ENCODE measurements at regions not wholly inside any gene's neighbourhood (a gene's known extent, or its start where the extent isn't known, plus 50 kb on each side); places are given as distances from the start of the nearest gene placed in this dataset.

DNA sequence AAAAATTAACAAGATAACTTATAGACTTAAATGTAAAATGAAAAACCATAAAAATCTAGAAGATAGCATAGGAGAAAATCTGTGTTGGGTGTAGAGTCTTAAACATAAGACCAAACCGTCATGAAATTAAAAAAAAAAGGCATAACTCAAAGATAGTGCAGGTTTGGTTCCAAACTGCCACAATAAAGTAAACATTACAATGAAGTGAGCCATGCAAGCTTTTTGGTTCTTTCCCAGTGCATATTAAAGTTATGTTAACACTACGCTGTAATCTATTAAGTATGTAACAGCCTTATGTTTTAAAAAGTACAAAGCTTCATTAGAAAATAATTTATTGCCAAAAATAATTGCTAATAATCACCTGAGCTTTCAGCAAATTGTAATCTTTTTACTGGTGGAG, 1366.5 kb upstream of the LRRTM3 start:
- TF ChIP-seq, protein P1, sequence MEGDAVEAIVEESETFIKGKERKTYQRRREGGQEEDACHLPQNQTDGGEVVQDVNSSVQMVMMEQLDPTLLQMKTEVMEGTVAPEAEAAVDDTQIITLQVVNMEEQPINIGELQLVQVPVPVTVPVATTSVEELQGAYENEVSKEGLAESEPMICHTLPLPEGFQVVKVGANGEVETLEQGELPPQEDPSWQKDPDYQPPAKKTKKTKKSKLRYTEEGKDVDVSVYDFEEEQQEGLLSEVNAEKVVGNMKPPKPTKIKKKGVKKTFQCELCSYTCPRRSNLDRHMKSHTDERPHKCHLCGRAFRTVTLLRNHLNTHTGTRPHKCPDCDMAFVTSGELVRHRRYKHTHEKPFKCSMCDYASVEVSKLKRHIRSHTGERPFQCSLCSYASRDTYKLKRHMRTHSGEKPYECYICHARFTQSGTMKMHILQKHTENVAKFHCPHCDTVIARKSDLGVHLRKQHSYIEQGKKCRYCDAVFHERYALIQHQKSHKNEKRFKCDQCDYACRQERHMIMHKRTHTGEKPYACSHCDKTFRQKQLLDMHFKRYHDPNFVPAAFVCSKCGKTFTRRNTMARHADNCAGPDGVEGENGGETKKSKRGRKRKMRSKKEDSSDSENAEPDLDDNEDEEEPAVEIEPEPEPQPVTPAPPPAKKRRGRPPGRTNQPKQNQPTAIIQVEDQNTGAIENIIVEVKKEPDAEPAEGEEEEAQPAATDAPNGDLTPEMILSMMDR (IDR thresholded peaks at IDR 0.05) = no peak
- DNase-seq (no peak), ATAC-seq (ENCODE audit: low read depth) (no peak)
- ChIA-PET CTCF (no interaction called here), POLR2A (no interaction called here)
- intact Hi-C loops (cut with micrococcal nuclease) = no loop called here
- H3K27ac Mint-ChIP-seq = no peak overlapping the region
- H3K9me3 Mint-ChIP-seq = peaks cover 12% of the 10 kb centered on the region
- H3K4me1 Mint-ChIP-seq = no peaks in the 10 kb centered on the region
- H3K27me3 Mint-ChIP-seq = no peaks in the 10 kb centered on the region
- H3K4me3 Mint-ChIP-seq = no peak overlapping the region
- no peaks in the 10 kb centered on the region for H3K36me3 Mint-ChIP-seq (ENCODE audit: low read depth)

DNA sequence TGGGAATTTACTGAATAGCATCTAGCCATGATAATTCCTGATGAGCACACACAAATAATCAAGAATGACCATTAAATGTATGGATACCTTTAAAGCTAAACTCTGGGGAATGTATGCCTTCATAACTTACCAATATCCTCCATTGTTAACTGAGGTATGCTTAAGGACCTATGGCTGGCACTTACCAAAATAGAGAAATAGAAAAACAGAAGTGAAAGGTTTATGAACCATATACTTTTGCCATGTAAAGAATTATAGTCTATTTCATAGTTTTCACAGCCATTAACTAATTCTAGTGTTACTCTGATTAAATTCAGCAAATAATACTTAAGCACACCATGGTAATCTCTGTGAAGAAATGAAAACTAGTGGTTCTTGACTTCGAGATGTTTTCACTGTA, 1360.6 kb upstream of the LRRTM3 start:
- H3K27me3 Mint-ChIP-seq = no peaks in the 10 kb centered on the region
- TF ChIP-seq, protein P1 (IDR thresholded peaks at IDR 0.05) = no peak
- ATAC-seq (ENCODE audit: low read depth) (no peak), DNase-seq (no peak)
- no peak overlapping the region for H3K27ac Mint-ChIP-seq
- ChIA-PET CTCF (no interaction called here), POLR2A (no interaction called here)
- H3K4me1 Mint-ChIP-seq = no peaks in the 10 kb centered on the region
- no peaks in the 10 kb centered on the region for H3K36me3 Mint-ChIP-seq (ENCODE audit: low read depth)
- peaks cover 5% of the 10 kb centered on the region for H3K9me3 Mint-ChIP-seq
- intact Hi-C loops (cut with micrococcal nuclease) = no loop called here
- H3K4me3 Mint-ChIP-seq = no peak overlapping the region

DNA sequence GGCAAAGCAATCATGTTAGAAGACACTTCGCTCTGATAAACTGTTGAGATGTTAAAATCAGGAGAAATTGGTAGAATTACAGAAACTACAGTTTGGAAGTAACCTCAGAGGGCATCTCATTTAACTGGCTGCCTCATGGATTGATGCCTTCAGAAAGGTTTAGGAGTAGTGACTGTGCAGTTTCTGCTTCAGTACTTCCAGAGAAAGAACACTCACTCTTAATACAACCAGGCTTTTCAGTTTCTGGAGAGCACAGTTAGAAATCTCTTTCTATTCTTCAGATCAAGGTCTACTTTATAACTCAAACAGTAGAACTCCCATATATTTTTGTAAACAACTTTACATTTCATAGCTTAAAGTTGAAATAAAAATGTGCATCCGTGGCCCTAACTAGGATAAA, 1358.9 kb upstream of the LRRTM3 start:
- H3K4me1 Mint-ChIP-seq = no peaks in the 10 kb centered on the region
- peaks cover 5% of the 10 kb centered on the region for H3K9me3 Mint-ChIP-seq
- TF ChIP-seq, protein P1 (IDR thresholded peaks at IDR 0.05) = no peak
- no peak overlapping the region for H3K27ac Mint-ChIP-seq
- no peak overlapping the region for H3K4me3 Mint-ChIP-seq
- no peaks in the 10 kb centered on the region for H3K36me3 Mint-ChIP-seq (ENCODE audit: low read depth)
- CTCF ChIA-PET = no interaction called here
- no peaks in the 10 kb centered on the region for H3K27me3 Mint-ChIP-seq
- intact Hi-C loops (cut with micrococcal nuclease) = no loop called here
- POLR2A ChIA-PET = no interaction called here
- DNase-seq (no peak), ATAC-seq (ENCODE audit: low read depth) (no peak)

DNA sequence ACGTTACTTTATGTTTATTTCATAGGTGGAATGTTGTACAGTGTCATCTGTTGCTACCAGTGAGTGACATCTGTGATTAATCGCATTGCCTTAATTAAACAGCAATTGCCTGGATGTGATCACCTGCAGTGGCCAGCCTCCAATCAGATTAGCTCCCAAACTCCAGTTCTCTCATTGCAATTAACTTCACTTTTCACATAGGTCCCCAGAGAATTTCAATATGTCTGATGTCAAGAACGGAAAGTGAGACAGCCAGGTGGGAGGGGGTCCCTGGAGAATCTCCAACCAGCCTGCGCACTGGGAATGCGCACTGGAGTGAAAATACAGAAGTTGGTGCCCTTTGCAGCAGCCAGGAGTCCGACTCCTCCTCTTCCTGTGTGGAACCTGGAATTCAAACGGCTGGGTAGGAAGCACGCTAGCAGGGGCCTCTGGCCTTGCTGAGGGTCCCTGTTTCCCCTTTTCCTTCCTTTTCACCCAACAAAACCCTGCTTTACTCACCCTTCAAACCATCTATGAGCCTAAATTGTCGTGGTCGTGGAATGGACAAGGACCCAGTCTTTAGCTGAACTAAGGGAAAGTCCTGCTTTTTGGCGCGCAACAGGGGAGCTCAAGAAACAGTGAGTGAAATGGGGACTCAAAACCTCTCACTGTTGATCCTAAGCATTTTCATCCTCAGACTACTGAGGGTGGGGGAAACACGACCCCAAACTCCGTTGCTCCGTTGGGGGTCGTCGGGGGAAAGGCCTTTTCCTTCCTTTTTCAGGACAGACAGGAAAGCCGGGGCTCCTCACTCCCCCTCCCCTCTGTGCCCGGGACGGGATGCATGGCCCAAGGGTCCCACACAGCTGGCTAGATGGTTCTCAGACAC, 1355.5 kb upstream of the LRRTM3 start:
- Mint-ChIP-seq H3K27me3 (no peaks in the 10 kb centered on the region), H3K36me3 (ENCODE audit: low read depth) (no peaks in the 10 kb centered on the region), H3K27ac (no peak overlapping the region), H3K9me3 (peaks cover 3% of the 10 kb centered on the region), H3K4me1 (no peaks in the 10 kb centered on the region), H3K4me3 (no peak overlapping the region)
- intact Hi-C loops (cut with micrococcal nuclease) = no loop called here
- POLR2A ChIA-PET = no interaction called here
- TF ChIP-seq, protein P1 (IDR thresholded peaks at IDR 0.05) = no peak
- DNase-seq (no peak), ATAC-seq (ENCODE audit: low read depth) (no peak)
- CTCF ChIA-PET = no interaction called here

DNA sequence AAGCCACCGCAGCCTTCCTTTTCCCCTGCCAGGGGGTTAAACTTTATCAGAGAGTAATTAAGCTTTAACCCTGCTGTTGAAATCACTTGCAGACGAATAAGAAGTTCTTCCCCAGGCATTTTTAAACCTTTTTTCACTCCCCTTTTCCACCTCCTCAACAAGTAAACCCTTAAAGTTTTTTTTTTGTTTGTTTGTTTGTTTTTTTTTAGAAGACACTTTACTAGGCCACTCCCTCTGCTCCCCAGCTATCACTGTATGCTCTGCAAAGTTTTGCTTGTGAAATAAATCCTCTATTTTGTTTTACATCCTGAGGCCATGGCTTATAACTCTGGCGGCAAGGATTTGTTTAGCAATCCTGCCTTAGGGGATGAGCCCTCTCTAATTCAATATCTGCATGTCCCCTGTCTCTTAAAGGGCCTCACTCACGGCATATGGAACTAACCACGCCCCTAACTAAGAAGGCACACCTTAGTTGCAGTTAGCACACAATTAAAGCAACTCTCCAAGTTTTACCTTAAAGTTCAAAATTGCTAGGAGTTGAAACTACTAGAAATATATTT, 1354.7 kb upstream of the LRRTM3 start:
- peaks cover 3% of the 10 kb centered on the region for H3K9me3 Mint-ChIP-seq
- TF ChIP-seq, protein P1 (IDR thresholded peaks at IDR 0.05) = no peak
- no peaks in the 10 kb centered on the region for H3K27me3 Mint-ChIP-seq
- no peak for ATAC-seq (ENCODE audit: low read depth)
- H3K36me3 Mint-ChIP-seq (ENCODE audit: low read depth) = no peaks in the 10 kb centered on the region
- POLR2A ChIA-PET = no interaction called here
- no peaks in the 10 kb centered on the region for H3K4me1 Mint-ChIP-seq
- DNase-seq = no peak
- CTCF ChIA-PET = no interaction called here
- intact Hi-C loops (cut with micrococcal nuclease) = no loop called here
- H3K27ac Mint-ChIP-seq = no peak overlapping the region
- no peak overlapping the region for H3K4me3 Mint-ChIP-seq
